ENCODE measurements at regions not wholly inside any gene's neighbourhood (a gene's known extent, or its start where the extent isn't known, plus 50 kb on each side); places are given as distances from the start of the nearest gene placed in this dataset.
"Not testable (repeated sequence)": the region's sequence is repeated elsewhere in the genome, so short reads cannot be mapped to it uniquely, and the experiment has no call there.

DNA sequence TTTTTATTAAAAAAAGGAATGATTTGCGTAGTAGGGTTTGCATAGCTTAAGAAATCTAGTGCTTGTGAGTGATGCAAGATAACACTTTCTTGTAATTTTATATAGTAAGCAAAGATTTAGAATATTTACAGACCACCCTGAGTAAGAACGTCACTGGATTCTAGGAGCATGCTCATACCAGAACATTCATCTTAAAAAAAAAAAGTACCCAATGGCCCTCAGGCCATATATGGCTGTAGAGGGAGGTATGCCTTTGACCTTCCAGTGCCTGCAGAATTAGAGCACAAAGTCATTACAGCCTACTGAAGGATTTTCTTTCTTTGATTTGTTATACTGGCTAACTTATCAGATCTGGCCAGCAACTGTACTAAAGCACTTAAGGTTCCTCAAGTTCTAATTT, 236.3 kb upstream of the GYPA start:
- no peak for DNase-seq

DNA sequence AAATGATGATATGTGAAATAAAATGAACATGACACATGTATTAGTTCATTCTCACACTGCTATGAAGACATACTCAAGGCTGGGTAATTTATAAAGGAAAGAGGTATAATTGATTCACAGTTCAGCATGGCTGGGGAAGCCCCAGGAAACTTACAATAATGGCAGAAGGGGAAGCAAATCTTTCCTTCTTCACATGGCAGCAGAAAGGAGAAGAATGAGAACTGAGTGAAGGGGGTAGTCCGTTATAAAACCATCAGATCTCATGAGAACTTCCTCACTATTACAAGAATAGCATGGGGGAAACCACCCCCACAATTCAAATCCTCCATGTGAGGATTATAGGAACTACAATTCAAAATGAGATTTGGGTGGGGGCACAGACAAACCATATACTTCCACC, 243.9 kb upstream of the GYPA start:
- no peak for DNase-seq

DNA sequence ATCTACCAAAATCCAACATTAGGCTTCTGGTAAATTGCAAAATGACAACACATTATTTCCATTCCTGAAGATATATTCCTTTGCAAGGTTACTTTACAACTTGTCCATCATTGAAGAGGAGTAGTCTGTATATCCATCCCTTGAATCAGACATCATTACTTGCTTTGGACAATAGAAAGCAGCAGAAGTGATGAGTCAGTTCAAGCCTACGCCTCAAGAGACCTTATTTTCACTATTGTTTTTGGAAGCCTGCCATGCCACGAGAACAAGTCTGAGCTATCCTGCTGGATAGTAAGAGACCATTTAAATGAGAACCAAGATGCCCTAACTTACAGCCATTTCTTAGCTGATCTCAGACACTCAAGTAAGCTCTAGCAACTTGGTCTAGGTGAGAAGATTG, 246.0 kb upstream of the HHIP start:
- no peak for DNase-seq

DNA sequence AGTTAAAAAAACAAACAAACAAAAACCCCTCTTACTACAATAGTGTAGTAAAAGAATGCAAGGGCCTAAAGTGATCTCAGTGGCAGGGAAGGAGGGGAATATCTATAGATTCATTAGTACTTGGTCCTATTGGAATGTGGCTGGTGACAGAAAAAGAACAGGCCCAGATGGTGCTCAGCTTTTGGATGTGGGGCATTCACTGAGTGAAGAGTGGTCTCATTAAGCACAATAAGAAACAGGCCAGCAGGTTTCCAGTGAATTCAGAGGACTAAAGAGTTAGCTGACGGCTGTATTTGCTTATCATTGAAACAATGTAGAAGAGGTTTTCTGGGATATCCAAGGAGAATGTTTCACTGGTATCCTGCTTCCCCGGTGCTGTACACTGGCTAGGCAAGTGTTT, 243.8 kb upstream of the HHIP start:
- DNase-seq = no peak

DNA sequence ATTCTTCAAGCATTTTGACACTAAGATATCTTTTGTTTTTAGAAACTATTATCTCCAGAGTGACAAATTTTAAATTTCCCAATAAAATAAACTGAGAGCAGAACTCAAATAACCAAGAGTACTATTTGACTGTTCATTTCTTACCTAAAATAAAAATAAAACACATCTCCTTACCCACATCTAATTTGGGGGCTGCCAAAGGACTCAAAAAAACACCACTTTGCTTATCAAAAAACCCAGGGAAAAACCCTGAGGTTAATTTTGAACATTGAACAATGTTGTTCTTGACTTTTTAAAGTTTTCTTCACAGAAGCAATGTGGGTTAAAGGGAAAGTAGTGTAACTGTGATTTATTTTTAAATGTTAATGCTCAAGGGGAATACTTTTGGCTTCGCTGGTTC, 243.0 kb upstream of the HHIP start:
- no peak for DNase-seq

DNA sequence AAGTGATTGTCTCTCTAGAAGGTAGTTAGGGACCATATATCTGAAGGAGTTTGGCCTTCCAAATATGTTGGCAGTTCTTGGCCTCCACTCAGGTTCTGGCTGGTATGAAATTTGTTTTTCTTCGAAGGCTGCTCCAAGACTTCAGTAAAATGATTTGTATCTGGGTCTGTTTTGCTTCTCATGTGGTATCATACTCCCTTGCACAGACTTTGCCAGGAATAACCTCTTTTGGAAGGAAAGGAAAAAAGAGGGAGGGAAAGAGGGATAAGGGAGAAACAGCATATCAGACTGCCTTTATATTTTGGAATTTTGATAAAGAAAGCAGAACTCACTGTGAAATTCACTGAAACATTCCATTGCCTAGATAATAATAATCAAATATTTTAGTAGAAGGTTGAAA, 242.1 kb upstream of the HHIP start:
- no peak for DNase-seq

DNA sequence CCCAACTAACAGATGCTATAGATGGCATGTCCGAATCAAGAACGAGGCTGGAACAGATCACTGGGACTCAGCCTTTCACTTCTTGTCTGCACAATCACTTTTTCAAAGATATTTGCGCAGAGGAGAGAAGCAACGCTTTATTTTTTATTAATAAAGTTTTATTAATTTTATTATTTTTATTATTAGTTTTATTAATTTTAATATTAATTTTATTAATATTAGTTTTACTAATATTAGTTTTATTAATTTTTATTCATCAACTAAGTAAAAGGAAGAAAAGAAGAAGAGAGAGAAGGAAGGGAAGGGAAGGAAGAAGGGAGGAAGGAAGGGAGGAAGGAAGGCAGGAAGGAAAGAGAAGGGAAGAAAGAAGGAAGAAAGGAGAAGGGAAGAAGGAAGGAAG, 236.4 kb upstream of the HHIP start:
- no peak for DNase-seq

DNA sequence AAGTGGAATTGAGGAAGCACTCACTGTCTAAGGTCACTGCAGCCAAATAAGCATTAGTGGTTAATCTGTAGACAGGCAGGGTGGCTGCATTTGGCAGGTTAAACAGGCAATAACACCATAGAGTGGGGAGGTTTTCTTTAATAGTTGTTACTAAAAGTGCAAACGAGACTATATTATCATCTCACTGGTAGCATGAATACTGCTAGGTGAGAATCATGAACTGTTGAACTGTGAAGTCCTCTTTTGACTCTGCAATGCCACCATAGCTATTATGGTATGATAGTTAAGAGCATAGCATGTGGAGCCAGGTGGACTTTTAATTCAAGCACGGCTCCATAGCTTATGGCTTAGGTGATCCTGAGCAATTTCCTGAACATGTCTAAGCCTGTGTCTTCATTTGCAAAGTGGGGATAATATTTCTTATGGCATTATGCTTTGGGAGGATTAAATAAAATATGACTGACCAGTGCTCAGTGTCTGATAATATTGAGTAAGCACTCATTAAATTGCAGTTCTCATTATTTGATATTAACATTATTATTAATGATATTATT, 235.6 kb upstream of the HHIP start:
- no peak for DNase-seq

DNA sequence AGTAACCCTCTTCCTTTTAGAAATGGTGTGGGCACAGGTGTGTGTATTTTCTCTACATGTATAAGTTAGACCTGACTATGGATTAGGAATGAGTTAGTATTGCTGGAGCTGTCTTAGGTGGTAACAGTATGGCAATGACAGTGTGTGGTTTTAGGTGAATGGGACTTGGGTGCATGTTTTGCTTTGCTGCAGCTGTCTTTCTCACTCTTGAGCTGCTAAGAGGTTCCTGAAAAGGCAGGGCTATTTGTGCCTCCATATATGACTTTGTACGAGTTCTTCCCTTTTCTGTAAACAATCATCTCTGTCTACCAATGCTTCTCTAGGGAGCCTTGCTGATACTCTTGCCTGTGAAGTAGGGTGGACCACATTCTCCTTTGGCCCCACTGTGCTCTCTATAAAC, 234.8 kb upstream of the HHIP start:
- no peak for DNase-seq

DNA sequence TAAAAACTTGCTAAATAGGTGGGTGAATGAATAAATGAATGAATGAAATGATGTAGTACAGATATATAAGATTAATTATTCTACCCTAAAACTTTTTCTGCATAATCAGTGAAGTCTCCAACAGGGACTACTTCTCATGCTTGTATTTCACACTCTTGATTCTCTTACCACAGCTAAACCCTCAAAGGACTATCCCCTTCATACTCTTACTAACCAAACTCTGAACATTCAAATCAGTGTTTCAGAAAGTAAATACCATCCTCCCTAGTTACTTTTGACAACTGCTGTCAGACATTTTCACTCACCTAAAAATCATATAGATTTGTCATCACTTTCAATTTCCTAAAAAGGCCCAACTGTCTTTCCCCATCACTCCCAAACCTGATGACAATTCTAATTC, 234.3 kb upstream of the HHIP start:
- DNase-seq = no peak

DNA sequence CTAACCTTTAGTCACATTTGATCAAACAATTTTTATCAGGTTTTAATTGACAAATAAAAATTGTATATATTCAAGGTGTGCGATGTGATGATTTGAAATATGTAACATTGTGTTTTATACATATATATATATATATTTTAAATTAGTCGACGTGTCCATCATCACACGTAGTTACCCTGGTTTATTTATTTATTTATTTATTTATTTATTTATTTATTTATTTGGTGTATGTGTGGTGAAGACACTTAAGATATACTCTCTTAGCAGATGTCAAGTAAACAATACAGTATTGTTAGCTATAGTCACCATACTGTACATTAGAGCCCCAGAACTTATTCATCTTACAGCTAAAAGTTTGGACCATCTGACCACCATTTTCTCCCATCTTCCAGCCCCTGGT, 224.9 kb upstream of the HHIP start:
- DNase-seq = no peak

DNA sequence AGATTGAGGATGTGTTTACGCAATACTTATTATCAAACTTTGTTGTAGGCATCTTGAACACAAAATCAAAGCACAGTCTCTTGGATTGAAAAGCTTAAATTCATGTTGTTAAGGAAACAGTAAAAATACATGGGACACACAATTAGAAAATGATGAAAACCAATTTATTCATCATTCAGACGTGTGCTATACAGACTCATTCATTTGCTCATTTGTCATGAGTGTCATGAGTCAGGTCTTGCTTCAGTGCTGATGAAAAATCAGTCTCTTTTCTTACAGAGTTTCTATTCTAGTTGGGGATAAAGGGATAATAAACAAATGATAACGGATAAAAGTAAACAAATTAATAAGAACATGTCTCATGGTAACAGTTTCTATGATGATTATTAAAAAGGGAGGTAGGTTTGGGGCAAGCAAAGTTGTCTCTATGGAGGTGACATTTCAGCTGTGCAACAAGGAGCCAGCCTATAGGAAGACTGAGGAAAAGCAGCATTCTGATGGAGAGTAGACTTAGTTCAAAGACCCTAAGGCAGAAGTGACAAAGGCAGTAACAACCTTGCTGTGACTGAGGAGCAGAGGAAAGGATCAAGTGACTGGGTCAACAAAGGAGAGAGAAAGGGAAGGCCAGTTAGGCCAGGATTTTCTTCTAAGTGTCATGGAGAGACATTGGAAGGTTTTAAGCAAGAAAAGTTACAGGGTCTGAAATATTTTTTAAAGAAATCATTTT, 224.0 kb upstream of the HHIP start:
- DNase-seq = no peak

DNA sequence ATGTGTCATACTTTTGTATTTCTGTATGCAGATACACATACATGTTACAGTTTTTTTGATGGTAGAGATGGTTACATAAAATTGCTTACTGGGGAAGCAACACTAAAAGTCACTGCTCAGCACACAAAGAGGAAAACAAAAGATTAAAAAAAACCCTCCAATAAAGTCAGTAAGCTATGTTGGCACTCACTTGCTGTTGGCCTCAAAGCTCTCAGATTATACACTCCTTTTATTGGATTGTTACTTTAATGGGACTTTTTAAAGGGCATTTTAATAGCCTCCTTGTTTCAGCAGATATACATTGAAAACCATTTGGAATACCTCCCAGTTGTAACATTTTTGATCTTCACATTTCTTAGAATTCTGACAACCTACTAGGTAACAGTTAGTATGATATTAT, 222.0 kb upstream of the HHIP start:
- DNase-seq = no peak

DNA sequence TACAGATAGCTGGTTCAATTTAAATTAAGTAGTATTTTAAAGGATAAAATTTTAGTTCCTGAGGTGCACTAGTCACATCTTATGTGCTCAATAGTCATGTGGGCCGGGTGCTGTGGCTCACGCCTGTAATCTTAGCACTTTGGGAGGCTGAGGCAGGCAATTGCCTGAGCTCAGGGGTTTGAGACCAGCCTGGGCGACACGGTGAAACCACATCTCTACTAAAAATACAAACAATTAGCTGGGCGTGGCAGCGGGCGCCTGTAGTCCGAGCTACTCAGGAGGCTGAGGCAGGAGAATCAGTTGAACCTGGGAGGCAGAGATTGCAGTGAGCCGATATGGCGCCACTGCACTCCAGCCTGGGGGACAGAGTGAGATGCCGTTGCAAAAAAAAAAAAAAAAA, 219.9 kb upstream of the HHIP start:
- DNase-seq = not testable (repeated sequence)

DNA sequence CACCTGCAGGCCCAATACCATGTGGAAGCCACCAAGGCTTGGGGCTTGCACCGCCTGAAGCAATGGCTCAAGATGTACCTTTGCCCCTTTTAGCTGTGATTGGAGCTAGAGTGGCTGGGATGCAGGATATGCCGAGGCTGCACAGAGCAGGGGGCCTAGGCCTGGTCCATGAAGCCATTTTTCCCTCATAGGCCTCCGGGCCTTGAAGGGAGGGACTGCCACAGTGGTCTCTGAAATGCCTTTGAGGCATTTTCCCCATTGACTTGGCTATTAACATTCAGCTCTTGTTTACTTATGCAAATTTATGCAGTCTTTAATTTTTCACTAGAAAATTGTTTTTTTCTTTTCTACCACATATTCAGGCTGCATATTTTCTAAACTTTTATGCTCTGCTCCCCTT, 203.2 kb upstream of the HHIP start:
- no peak for DNase-seq

DNA sequence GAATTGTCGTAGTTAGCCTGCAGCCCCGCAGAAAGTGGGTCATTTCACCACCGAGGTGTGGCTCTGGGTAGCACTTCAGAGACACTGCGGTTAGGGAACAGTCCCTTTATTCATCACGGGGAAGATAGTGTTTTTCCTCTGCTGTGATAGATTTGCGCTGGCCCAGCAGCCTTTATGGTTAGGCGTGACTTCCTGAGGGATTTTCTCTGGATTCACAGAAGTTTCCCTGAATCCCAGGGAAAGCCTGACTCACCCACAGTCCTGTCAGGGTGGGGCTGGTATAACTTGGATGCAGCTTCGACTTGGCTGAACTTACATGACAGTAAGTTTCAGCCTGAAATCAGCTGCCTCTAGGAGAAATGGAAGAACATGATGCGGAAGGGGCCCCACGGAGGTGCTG, 196.3 kb upstream of the HHIP start:
- no peak for DNase-seq

DNA sequence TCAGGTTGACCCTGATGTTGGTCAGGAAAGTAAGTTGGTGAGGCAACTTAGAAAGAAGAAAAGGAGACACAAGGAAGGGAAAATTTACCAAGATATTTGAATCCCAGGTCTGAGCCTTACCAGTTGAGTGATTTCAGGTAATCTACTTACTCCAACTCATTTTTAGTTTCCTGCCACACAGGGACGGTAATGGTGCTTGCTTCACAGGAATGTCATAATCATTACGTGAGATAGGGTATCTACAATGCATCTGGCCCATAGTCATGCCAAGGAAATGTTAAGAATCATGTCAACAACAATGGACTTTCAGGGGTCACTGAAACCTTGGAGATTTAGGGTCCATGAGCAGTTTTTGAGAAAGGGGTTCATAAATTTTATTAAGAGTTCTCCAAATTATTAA, 195.4 kb upstream of the HHIP start:
- DNase-seq = no peak

DNA sequence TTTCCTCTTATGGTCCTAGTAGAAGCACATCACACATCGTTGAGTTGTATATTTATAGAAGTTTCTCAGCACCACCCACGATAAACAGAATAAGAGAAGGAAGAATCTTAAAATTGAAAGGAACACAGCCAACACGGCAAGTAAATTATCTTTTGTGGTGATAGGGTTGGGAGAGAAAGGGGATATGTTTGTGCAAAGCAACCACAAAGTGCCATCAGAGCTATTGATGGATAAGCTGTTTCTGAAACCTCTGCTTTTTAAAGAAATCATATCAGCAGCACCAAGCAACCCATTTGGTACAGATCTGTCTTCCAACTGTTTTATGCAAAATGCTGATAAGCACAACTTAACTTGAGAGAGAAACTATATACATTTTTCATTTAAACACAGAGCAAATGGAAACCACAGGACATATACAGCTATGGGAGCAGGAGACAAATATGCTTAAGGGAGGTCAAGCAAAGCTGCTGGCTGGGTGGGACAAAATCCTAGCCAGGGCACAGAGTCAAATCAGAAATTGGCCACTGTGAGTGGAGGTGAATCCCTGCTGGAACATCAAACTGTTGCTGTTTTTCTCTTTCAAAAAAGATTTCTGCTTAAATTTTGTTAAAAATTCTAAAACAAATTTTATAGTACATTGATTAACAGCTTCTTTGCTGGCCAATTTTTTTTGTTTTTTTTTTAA, 194.0 kb upstream of the HHIP start:
- DNase-seq = no peak

DNA sequence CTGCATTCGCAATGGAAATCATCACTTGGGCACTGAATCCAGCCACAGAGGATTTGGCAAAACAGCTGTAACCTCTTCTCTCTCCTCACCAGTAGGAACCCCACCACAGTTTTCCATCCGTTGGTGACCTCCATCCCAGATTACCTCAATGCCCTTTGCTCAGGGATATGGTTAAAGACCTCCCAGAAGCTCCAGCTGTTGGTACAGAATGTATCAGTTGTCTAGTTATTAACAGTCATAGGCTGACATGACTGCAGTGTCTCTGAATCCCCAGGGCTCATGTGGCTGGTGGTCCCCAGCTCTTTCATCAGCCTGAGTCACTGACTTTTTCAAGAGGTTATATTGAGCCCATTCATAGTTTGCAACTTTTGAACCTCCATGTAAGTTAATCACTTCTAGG, 189.8 kb upstream of the HHIP start:
- DNase-seq = no peak

DNA sequence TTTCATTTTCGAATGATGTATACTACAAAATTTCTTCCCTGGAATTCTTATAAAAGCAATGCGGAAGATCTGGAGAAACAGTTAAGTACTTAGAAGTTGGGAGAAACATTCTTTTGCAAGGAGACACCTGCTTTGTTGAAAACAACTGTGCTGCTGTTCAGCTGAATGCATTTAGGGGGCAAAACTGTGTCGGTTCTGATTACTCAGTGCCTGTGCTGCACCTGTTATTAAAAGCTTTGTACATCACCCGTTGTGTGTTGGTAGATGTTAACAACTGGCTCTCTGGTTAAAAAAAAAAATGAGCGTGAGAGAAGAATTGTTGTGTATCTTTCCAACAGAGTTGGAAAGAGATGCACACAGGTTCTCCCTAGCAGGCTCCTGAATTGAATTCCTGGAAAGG, 184.1 kb upstream of the HHIP start:
- DNase-seq = no peak

DNA sequence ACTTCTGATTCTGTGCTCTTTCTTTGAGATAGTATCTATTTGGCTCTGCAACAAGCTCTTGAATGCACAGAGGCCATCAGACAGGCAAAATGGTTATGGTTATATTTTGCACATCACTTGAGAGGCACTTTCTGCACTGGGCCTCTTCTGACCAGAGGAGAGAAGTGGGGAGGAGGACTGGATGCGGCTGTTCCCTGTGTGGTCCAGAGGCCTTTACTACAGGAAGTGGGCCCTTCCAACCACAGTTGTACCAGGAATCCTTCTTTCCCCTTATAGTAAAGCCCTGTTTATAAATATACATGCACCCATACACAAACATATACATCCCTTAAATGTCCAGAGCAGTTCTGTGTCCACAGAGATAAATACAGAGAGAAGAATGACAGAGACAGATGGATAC, 182.7 kb upstream of the HHIP start:
- no peak for DNase-seq

DNA sequence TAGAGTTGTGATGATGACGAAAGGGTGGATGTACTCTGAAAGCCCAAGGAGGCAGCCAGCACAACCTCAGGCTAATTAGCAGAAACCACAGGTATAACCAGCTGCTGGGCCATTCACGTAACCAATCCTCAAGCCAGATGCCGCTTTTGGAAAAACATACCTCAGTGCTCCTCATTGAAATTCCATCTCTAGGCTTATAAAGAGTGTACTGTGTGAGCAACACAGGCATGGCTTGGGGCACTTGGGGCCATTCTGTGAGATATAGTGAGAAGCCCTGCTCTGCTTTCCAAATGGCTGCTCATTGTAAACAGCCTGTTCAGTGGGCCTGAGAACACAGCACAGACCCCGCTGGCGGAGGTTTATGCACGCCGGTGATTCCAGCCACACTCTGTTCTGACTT, 182.1 kb upstream of the HHIP start:
- DNase-seq = no peak

DNA sequence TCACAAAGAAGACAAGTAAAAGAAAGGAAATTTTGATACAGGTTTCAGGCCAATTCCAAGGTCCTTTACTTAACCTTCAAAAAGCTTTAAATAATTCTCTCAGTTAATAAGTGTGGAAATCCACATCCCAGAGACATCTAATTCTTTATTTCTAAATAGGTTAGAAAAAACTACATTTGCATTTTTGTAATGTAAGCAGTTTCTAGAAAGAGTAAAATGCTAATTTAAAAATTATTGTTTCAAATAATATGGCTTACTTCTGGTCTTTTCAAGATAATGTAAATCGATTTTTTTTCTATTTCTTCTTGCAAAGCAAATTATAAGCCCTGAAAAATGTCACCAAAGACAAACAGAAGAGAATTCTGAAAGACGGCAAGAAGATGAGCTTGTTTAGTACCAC, 180.4 kb upstream of the HHIP start:
- no peak for DNase-seq

DNA sequence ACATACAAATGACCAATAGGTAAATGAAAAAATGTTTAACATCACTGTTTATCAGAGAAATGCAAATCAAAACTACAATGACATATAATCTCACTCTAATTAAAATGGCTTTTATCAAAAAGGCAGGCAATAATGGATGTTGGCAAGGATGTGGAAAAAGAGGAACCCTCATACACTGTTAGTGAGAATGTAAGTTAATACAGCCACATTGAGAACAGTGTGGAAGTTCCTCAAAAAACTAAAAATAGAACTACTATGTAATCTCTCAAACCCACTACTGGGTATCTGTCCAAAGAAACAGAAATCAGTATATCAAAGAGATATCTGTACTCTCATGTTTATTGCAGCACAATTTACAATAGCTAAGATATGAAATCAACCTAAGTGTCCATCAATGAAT, 165.9 kb upstream of the HHIP start:
- DNase-seq = no peak

DNA sequence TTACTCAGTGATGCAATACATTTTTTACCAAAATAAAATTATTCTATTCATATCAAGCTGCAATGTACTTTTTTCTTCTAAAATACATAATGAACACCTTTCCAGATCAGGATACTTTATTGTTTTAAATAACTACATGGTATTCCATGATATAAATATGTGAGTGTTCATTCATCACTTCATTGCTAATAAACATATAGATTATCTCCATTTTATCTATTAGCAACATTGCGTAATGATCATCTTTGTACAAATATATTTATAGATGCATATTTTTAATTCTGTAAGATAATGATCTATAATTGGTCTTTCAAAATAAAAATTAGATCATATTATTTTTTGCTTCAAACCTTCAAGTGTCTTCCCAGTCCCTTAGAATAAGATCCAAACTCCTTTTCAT, 156.1 kb upstream of the HHIP start:
- DNase-seq = no peak

All from CD4-positive, alpha-beta T cell treated with Interleukin-1 beta for 1 hour (primary cell).